GM18517 (cell line): ENCODE measurements at regions not wholly inside any gene's neighbourhood (a gene's known extent, or its start where the extent isn't known, plus 50 kb on each side); places are given as distances from the start of the nearest gene placed in this dataset.

ENCODE experiments used
- ATAC-seq: cut with Tn5 transposase; IDR thresholded peaks from one replicate; pipeline ENCODE4 v1.9.1; 2021; ENCODE audit warnings: mild to moderate bottlenecking, moderate library complexity; ENCODE audit not compliant: unreplicated experiment

GRCh38 chr6:43910638-43911353, 140.8 kb downstream of the VEGFA start:
- no peak for ATAC-seq

GRCh38 chr6:43910149-43910637, 140.2 kb downstream of the VEGFA start:
- ATAC-seq, result no peak

GRCh38 chr6:43909474-43910148, 139.6 kb downstream of the VEGFA start:
- ATAC-seq, result no peak

GRCh38 chr6:43907789-43908472, 137.9 kb downstream of the VEGFA start:
- no peak for ATAC-seq

- ATAC-seq, result no peak
These were observed 137.3 kb downstream of the VEGFA start for GRCh38 chr6:43907312-43907711.

DNA sequence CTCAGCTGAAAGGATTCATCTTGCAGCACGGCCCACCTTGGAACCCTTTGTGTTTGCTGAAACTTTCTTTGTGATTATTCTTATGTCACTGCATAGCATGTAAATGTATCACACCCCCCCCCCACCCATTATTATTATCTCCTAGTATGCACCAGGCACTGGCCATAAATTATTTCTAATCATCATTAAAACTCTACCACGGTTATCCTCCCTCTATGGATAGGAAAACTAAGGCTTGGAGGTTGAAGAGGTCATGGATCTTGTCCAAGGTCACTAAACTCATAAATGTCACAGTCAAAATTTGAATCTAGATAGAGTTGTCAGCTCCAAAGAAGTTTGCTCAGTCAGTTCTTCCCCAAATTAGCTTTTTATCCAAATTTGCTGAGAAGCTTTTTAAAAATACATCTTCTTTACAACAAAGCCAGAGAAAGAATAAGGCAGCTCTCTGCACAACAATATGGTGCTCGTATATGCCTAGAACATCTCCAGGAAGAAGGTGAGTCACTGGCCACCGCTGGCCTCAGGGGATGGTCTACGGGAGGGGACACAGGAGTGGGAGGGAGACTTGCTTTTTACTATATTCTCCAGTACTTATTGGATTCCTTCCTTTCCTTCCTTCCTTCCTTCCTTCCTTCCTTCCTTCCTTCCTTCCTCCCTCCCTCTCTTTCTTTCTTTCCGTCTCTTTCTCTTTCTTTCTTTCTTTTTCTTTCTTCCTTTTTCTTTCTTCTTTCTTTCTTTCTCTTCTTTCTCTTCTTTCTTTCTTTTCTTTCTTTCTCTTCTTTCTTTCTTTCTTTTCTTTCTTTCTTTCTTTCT, 134.5 kb downstream of the VEGFA start:
- no peak for ATAC-seq

- ATAC-seq, result no peak
These were observed 133.8 kb downstream of the VEGFA start for GRCh38 chr6:43903739-43904290.

- ATAC-seq, result no peak
These were observed 131.8 kb downstream of the VEGFA start for GRCh38 chr6:43901733-43902230.

DNA sequence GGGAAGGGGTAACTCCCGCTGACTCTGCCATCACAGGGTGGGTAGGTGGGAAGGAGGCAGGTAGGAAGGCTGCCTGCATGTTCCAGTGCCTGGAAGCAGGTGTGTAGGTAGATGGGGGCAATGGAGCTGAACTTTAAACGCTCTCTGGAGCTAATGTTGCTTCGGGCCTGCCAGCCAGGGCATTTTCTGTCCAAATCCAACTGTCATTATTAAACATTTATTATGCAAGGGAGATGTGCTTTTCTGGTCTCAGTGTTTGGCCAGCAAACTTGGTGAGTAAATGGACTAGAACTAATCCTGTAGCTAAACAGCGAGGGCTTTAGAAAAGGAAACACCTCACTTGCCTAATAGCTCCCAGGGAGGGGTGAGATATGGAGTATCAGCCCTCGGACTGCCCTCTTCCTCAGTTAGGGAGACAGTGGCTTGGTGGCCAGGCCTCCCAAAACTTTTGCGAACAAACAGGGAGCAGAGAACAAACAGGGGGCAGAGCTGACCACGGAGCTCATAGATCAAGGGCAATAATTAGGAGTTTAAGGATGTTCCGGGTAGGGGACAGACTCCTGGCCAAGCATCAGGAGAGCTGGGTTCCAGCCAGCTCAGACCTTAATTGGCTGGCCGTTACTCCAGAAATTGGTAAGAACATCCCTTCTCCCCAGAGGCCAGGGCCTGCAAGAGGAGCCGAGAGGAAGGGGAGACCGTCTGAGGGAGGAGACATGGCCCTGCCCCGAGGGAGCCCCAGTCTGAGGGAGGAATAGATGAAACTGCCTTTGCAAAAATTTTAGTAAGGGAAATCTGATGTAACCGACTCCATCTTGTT, 131.1 kb downstream of the VEGFA start:
- no peak for ATAC-seq

DNA sequence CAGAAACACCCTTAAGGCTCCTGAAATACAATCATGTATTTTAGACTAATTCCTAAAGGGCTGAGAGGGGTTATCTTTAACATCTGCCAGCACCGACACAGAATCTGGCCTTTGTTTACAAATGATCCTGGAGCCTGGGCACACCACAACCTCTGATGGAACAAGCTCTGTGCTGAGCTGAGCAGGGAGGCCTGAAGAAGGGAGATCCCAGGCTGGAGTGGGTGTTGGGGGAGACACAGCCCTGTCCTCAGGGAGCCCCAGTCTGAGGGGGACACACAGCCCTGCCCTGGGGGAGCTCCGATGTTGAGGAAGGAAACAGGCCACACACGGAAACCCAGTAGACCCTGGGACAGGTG, 130.5 kb downstream of the VEGFA start:
- ATAC-seq, result no peak

DNA sequence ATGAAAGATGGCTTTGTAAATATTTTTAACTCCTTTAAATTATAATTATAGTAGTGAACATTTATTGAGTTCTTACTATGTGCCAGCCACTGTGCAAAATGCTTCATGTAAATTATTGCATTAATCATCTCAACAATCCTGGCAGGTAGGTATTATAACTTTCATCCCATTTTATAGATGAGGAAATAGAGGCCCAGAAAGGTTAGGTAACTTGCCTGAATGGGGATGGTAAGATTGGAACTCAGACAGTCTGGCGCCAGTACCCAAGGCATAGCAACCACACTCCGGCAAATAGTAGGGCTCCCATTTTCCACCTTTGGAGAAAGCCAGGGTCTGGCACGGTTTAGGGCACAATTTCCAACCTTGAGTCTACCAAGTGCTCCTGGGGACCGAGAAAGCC, 129.8 kb downstream of the VEGFA start:
- ATAC-seq, result no peak

GRCh38 chr6:43898358-43899131, 128.5 kb downstream of the VEGFA start:
- no peak for ATAC-seq

- no peak for ATAC-seq
These were observed 127.7 kb downstream of the VEGFA start for GRCh38 chr6:43897571-43898302.

DNA sequence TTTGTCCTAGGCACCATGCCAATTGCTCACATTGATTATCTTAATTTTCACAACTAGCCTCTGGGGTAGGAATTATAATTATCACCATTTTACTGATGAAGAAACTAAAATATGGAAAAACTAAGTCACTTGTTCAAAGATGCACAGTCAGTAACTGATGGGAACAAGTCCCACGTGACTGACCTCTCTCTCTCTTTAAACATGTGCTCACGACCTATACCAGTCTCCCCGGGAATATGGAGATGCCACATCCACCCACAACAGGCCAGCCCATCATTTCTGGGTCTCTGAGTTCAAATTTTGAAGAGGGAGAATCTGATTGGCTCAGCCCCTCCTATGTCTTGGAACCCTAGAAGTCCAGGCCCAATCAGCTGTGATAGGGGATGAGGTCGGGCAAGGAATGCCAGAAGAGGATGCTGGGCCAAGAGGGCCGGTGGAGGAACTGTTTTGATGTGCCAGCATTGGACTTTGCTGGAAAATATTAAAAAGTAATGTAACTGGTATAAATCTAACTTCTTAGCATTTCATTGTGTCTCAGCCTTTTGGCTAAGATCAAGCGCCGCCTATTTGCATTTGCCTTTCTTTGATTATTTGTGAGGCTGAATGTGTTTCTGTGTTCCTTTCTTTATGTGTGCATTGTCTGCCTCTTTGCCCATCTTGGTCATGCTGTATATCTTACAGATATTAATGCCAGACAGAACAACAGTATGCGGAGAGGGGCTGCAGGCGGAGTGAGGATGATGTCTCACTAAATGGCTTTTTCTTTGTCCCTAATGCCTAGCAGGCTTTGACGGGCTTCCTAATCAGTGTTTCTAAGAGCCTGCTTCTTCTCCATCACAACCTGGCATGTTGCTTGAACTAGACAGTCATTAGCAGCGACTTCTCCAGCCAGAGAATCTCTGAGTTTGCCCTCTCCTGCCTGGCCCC, 126.6 kb downstream of the VEGFA start:
- ATAC-seq, result no peak

GRCh38 chr6:43895656-43896328, 125.8 kb downstream of the VEGFA start:
- ATAC-seq, result no peak

DNA sequence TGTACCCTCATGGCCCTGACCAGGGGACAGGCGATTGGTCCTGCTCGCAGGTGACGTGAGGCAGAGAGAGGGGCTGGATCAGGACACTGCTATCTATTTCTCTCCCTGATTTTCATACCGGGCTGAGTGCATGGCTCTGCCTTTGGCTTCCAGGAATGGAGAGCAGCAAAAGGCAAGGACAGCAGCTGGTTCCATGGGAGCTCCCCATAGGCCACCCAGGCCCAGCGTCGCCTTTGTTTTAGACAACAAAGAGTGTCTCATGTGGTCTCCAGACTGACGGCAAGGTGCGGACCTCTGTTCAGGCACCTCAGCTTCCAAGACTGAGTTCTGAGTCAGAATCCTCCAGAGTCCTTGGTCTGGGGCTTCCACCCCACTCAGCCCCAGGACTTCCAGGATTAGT, 123.1 kb downstream of the VEGFA start:
- no peak for ATAC-seq
